Fibroblast of mammary gland (primary cell): ENCODE measurements at regions not wholly inside any gene's neighbourhood (a gene's known extent, or its start where the extent isn't known, plus 50 kb on each side); places are given as distances from the start of the nearest gene placed in this dataset.
A peak's percentile ranks its signal among the peaks of the same experiment; 100 is the strongest.
"Not testable (repeated sequence)": the region's sequence is repeated elsewhere in the genome, so short reads cannot be mapped to it uniquely, and the experiment has no call there.

Experiments
- DNase-seq: peaks from one replicate; pipeline ENCODE4 v3.0.0-alpha.2; 2010; ENCODE audit warnings: low read depth
- H3K4me3 ChIP-seq: 2 replicates; pipeline ENCODE4 v1.5.1; 2011; ENCODE audit warnings: low read depth, mild to moderate bottlenecking, low read length, moderate library complexity; ENCODE audit not compliant: control insufficient read depth
- CTCF ChIP-seq: conservative IDR thresholded peaks from 2 replicates; pipeline ENCODE4 v1.5.1; 2011; ENCODE audit warnings: low read depth, low read length, inconsistent platforms; ENCODE audit not compliant: control insufficient read depth, insufficient read depth

GRCh38 chr16:82281544-82281943 lies 111.5 kb upstream of the MPHOSPH6 start:
- H3K4me3 ChIP-seq, result no peak overlapping the region
- no peak for TF ChIP-seq CTCF
- DNase-seq, result no peak

- TF ChIP-seq CTCF, result no peak
- H3K4me3 ChIP-seq, result no peak overlapping the region
- DNase-seq, result no peak
These were observed 110.8 kb upstream of the MPHOSPH6 start for GRCh38 chr16:82280867-82281266.

GRCh38 chr16:82275349-82275748 lies 105.3 kb upstream of the MPHOSPH6 start:
- H3K4me3 ChIP-seq, DNase-seq: not testable (repeated sequence)

GRCh38 chr16:82271636-82272035 lies 101.6 kb upstream of the MPHOSPH6 start:
- no peak overlapping the region for H3K4me3 ChIP-seq
- no peak for TF ChIP-seq CTCF
- DNase-seq, result no peak

GRCh38 chr16:82267675-82268074 lies 97.7 kb upstream of the MPHOSPH6 start:
- H3K4me3 ChIP-seq, DNase-seq: not testable (repeated sequence)

GRCh38 chr16:82265809-82266208 lies 95.8 kb upstream of the MPHOSPH6 start:
- H3K4me3 ChIP-seq, result no peak overlapping the region
- no peak for TF ChIP-seq CTCF

GRCh38 chr16:82264756-82265155 lies 94.7 kb upstream of the MPHOSPH6 start:
- H3K4me3 ChIP-seq, result no peak overlapping the region
- TF ChIP-seq CTCF, result no peak
- no peak for DNase-seq

More at GRCh38 chr16:82265809-82266208, 95.8 kb upstream of the MPHOSPH6 start:
- no peak for DNase-seq

- peak; percentile 95 for TF ChIP-seq CTCF
- peak; percentile 48 for DNase-seq
- no peak overlapping the region for H3K4me3 ChIP-seq
These were observed 93.6 kb upstream of the MPHOSPH6 start for GRCh38 chr16:82263521-82264143.
